H1 (cell line): ENCODE measurements at regions not wholly inside any gene's neighbourhood (a gene's known extent, or its start where the extent isn't known, plus 50 kb on each side); places are given as distances from the start of the nearest gene placed in this dataset.

ENCODE experiments used
- CTCF ChIA-PET: fragments of 300-600 bp; sonication (Branson Sonifier 250); formaldehyde crosslinking; loops from one replicate; lab custom pipeline; 2021; ENCODE audit not compliant: partially characterized antibody; lab: Charles Lee
- POLR2A ChIA-PET: fragments of 300-600 bp; sonication (Branson Sonifier 250); formaldehyde crosslinking; loops from one replicate; lab custom pipeline; 2021; ENCODE audit warnings: inconsistent platforms; ENCODE audit not compliant: partially characterized antibody; lab: Charles Lee
- DNase-seq, 2 experiments: peaks; one replicate each; pipeline versions ENCODE4 v3.0.0 to v3.0.0-alpha.2; 2010 to 2022; ENCODE audit warnings: low spot score in 2 of 2, low read depth in 1 of 2, mixed read lengths in 1 of 2
- FAIRE-seq: peaks from 2 replicates; lab custom pipeline; 2011; peaks lifted over from hg19 to GRCh38; lab: Jason Lieb, UNC
- H2AFZ ChIP-seq: 2 replicates; pipeline ENCODE4 v1.8.1; 2012; ENCODE audit warnings: low read length, inconsistent platforms
- H2AK5ac ChIP-seq: 2 replicates; pipeline ENCODE4 v1.6.1; 2013; ENCODE audit warnings: low read depth, low read length
- H2BK120ac ChIP-seq: replicated peaks from 2 replicates; pipeline ENCODE3; 2013; ENCODE audit warnings: low read depth, low read length, inconsistent platforms
- H2BK12ac ChIP-seq: 2 replicates; pipeline ENCODE4 v1.6.1; 2013; ENCODE audit warnings: low read depth, low read length
- H2BK15ac ChIP-seq: 2 replicates; pipeline ENCODE4 v1.6.1; 2013; ENCODE audit warnings: low read length
- H2BK20ac ChIP-seq: 2 replicates; pipeline ENCODE4 v1.6.1; 2013; ENCODE audit warnings: low read length
- H2BK5ac ChIP-seq: 2 replicates; pipeline ENCODE4 v1.6.1; 2013; ENCODE audit warnings: low read depth, low read length
- H3K14ac ChIP-seq: 2 replicates; pipeline ENCODE4 v1.6.1; 2013; ENCODE audit warnings: inconsistent platforms; ENCODE audit not compliant: insufficient read length
- H3K18ac ChIP-seq: 2 replicates; pipeline ENCODE4 v1.6.1; 2013; ENCODE audit warnings: low read length; ENCODE audit errors: extremely low read depth
- H3K23ac ChIP-seq: 2 replicates; pipeline ENCODE4 v1.6.1; 2013; ENCODE audit warnings: inconsistent platforms; ENCODE audit not compliant: insufficient read length
- H3K23me2 ChIP-seq: 2 replicates; pipeline ENCODE4 v1.6.1; 2013; ENCODE audit warnings: low read depth, low read length
- H3K27ac ChIP-seq: 2 replicates; pipeline ENCODE4 v1.6.1; 2011; ENCODE audit warnings: low read depth, low read length, inconsistent platforms
- H3K27me3 ChIP-seq, 4 experiments: replicated peaks in 1 of 4; 1 replicate in 1 of 4; 2 replicates in 3 of 4; pipeline versions ENCODE4 v1.6.1 to v1.8.1; 2011 to 2013; ENCODE audit warnings: low read length in 3 of 4, mild to moderate bottlenecking in 3 of 4, inconsistent platforms in 2 of 4, mixed read lengths in 2 of 4, moderate library complexity in 1 of 4; ENCODE audit not compliant: control insufficient read depth in 3 of 4, insufficient read depth in 3 of 4; ENCODE audit errors: extremely low read depth in 1 of 4
- H3K36me3 ChIP-seq, 4 experiments: 2 replicates each; pipeline versions ENCODE4 v1.6.1 to v1.8.1; 2011 to 2013; ENCODE audit warnings: mild to moderate bottlenecking in 4 of 4, low read length in 3 of 4, moderate library complexity in 2 of 4, control low read depth in 1 of 4, inconsistent platforms in 1 of 4; ENCODE audit not compliant: insufficient read depth in 4 of 4, control insufficient read depth in 2 of 4
- H3K4ac ChIP-seq: replicated peaks from 2 replicates; pipeline ENCODE3; 2013; ENCODE audit warnings: low read length, low read depth, mixed read lengths, inconsistent platforms; ENCODE audit not compliant: insufficient read length
- H3K4me1 ChIP-seq, 4 experiments: replicated peaks in 1 of 4; 1 replicate in 1 of 4; 2 replicates in 3 of 4; pipeline versions ENCODE4 v1.6.1 to v1.8.1; 2011 to 2013; ENCODE audit warnings: low read length in 3 of 4, inconsistent platforms in 2 of 4, mixed read lengths in 1 of 4; ENCODE audit not compliant: insufficient read depth in 4 of 4, control insufficient read depth in 3 of 4
- H3K4me2 ChIP-seq, 2 experiments: 2 replicates each; pipeline versions ENCODE4 v1.6.1 to v1.8.1; 2011 to 2013; ENCODE audit warnings: low read depth in 2 of 2, low read length in 2 of 2, control low read depth in 1 of 2, inconsistent platforms in 1 of 2, mild to moderate bottlenecking in 1 of 2; ENCODE audit not compliant: insufficient read depth in 1 of 2
- H3K4me3 ChIP-seq, 4 experiments: fragments of 200-600, 300-600 bp in 1 of 4; sonication (generic), shearing (Covaris generic), sonication (Bioruptor Twin) in 1 of 4; 2 replicates each; pipeline versions ENCODE4 v1.5.1 to v1.8.1; 2011 to 2016; ENCODE audit warnings: low read length in 4 of 4, low read depth in 3 of 4, control low read depth in 2 of 4, inconsistent platforms in 2 of 4, mild to moderate bottlenecking in 2 of 4, mixed read lengths in 1 of 4, moderate library complexity in 1 of 4; ENCODE audit not compliant: insufficient read depth in 2 of 4; ENCODE audit errors: extremely low read depth in 1 of 4
- H3K56ac ChIP-seq: replicated peaks from 2 replicates; pipeline ENCODE3; 2013; ENCODE audit warnings: low read depth, mild to moderate bottlenecking, mixed read lengths, low read length, inconsistent platforms; ENCODE audit not compliant: insufficient read length
- H3K79me1 ChIP-seq: 2 replicates; pipeline ENCODE4 v1.6.1; 2013; ENCODE audit warnings: low read depth, low read length, control low read depth
- H3K79me2 ChIP-seq, 2 experiments: 2 replicates each; pipeline versions ENCODE4 v1.6.1 to v1.8.1; 2012 to 2013; ENCODE audit warnings: low read length in 2 of 2, mild to moderate bottlenecking in 2 of 2, inconsistent platforms in 1 of 2; ENCODE audit not compliant: insufficient read depth in 2 of 2, control insufficient read depth in 1 of 2
- H3K9ac ChIP-seq, 4 experiments: replicated peaks in 1 of 4; 1 replicate in 1 of 4; 2 replicates in 3 of 4; pipeline versions ENCODE4 v1.6.1 to v1.8.1; 2011 to 2013; ENCODE audit warnings: low read depth in 3 of 4, low read length in 3 of 4, control low read depth in 2 of 4, mild to moderate bottlenecking in 2 of 4, moderate library complexity in 2 of 4, inconsistent platforms in 1 of 4; ENCODE audit errors: extremely low read depth in 1 of 4
- H3K9me3 ChIP-seq, 2 experiments: 2 replicates each; pipeline versions ENCODE4 v1.6.1 to v1.8.1; 2012 to 2013; ENCODE audit warnings: mild to moderate bottlenecking in 2 of 2, moderate library complexity in 2 of 2, control low read depth in 1 of 2, inconsistent platforms in 1 of 2, low read depth in 1 of 2, low read length in 1 of 2, mixed read lengths in 1 of 2; ENCODE audit not compliant: insufficient read depth in 2 of 2
- H4K20me1 ChIP-seq, 2 experiments: replicated peaks in 1 of 2; 2 replicates each; pipeline versions ENCODE3 to v1.8.1; 2011 to 2013; ENCODE audit warnings: inconsistent platforms in 2 of 2, low read length in 2 of 2, mild to moderate bottlenecking in 1 of 2; ENCODE audit not compliant: insufficient read depth in 2 of 2, control insufficient read depth in 1 of 2
- H4K5ac ChIP-seq: 2 replicates; pipeline ENCODE4 v1.6.1; 2013; ENCODE audit warnings: low read length, low read depth, mixed read lengths, inconsistent platforms; ENCODE audit not compliant: insufficient read length
- H4K8ac ChIP-seq: 2 replicates; pipeline ENCODE4 v1.8.0; 2013; ENCODE audit warnings: mild to moderate bottlenecking, moderate library complexity, low read length, inconsistent platforms; ENCODE audit not compliant: insufficient read depth; ENCODE audit errors: extremely low read depth
- H4K91ac ChIP-seq: replicated peaks from 2 replicates; pipeline ENCODE3; 2013; ENCODE audit warnings: low read length, mixed read lengths, inconsistent platforms; ENCODE audit not compliant: insufficient read length
- ASH2L ChIP-seq: fragments of 200-600, 300-600 bp; sonication (generic); IDR thresholded peaks from one replicate; pipeline ENCODE4 v1.7.1; 2017; ENCODE audit warnings: low read length
- BCL11A ChIP-seq, 2 experiments: IDR thresholded peaks; one replicate each; pipeline ENCODE4 v1.6.1; 2011; ENCODE audit warnings: low read depth in 2 of 2, low read length in 2 of 2, mild to moderate bottlenecking in 2 of 2
- CEBPB ChIP-seq: IDR thresholded peaks from 2 replicates; pipeline ENCODE4 v1.6.1; 2012; ENCODE audit warnings: low read depth, low read length
- CHD2 ChIP-seq: IDR thresholded peaks from 2 replicates; pipeline ENCODE4 v1.6.1; 2012; ENCODE audit warnings: low read length, improper control_type of control experiment
- EZH2 ChIP-seq: fragments of 200-600 bp; sonication (generic); IDR thresholded peaks from 2 replicates; pipeline ENCODE4 v1.7.1; 2012; ENCODE audit warnings: low read depth, mild to moderate bottlenecking, moderate library complexity, low read length, inconsistent platforms; ENCODE audit not compliant: severe bottlenecking
- FOSL1 ChIP-seq: IDR thresholded peaks from 2 replicates; pipeline ENCODE4 v1.6.1; 2011; ENCODE audit warnings: mild to moderate bottlenecking, low read depth, low read length, moderate library complexity; ENCODE audit not compliant: insufficient read depth
- RXRA ChIP-seq: IDR thresholded peaks from 2 replicates; pipeline ENCODE4 v1.6.1; 2011; ENCODE audit warnings: low read depth, mild to moderate bottlenecking, low read length, moderate library complexity; ENCODE audit not compliant: insufficient read depth
- SIN3A ChIP-seq, 2 experiments: IDR thresholded peaks in 1 of 2; conservative IDR thresholded peaks in 1 of 2; 2 replicates each; pipeline ENCODE4 v1.6.1; 2011 to 2012; ENCODE audit warnings: low read length in 2 of 2, improper control_type of control experiment in 1 of 2, low read depth in 1 of 2, mild to moderate bottlenecking in 1 of 2
- SRF ChIP-seq: IDR thresholded peaks from 2 replicates; pipeline ENCODE4 v1.6.1; 2011; ENCODE audit warnings: mild to moderate bottlenecking, low read depth, low read length, moderate library complexity
- TAF1 ChIP-seq: IDR thresholded peaks from 2 replicates; pipeline ENCODE4 v1.6.1; 2011; ENCODE audit warnings: mild to moderate bottlenecking, low read depth, low read length
- TBP ChIP-seq: IDR thresholded peaks from 2 replicates; pipeline ENCODE4 v1.6.1; 2011; ENCODE audit warnings: low read depth, low read length, improper control_type of control experiment
- TCF12 ChIP-seq: IDR thresholded peaks from 2 replicates; pipeline ENCODE4 v1.6.1; 2011; ENCODE audit warnings: low read depth, mild to moderate bottlenecking, low read length
- YY1 ChIP-seq: IDR thresholded peaks from 2 replicates; pipeline ENCODE4 v1.6.1; 2011; ENCODE audit warnings: low read depth, mild to moderate bottlenecking, low read length
- ZNF274 ChIP-seq: IDR thresholded peaks from 2 replicates; pipeline ENCODE4 v1.7.0; 2012; ENCODE audit warnings: low read length, borderline replicate concordance; ENCODE audit errors: extremely low read depth
- WGBS, 2 experiments: shearing (Covaris generic) in 1 of 2; methylation state at CpG; one replicate each; pipeline versions ENCODE4 v1.1.6 to v1.1.7; 2013 to 2015; ENCODE audit warnings: low lambda C conversion rate in 2 of 2, mixed read lengths in 2 of 2, inconsistent platforms in 1 of 2, low coverage in 1 of 2, missing lambda C conversion rate in 1 of 2; ENCODE audit not compliant: insufficient replicate concordance in 2 of 2, insufficient coverage in 1 of 2, insufficient read length in 1 of 2; ENCODE audit errors: extremely low coverage in 1 of 2, missing lambda C conversion rate in 1 of 2; 5-methylcytosine and 5-hydroxymethylcytosine counted together
- TF ChIP-seq, protein P1 (sequence below): IDR thresholded peaks from 2 replicates; pipeline ENCODE4 v1.6.1; 2012; ENCODE audit warnings: inconsistent platforms

- Histone ChIP-seq H3K4me2 (no peak overlapping the region), H2BK12ac (no peak overlapping the region), H3K23ac (no peak overlapping the region), H4K8ac (no peak overlapping the region), H4K91ac (no peak overlapping the region), H3K18ac (no peak overlapping the region), H2BK120ac (no peak overlapping the region), H3K9ac (no peak overlapping the region), H3K9me3 (no peaks in the 10 kb centered on the region), H2BK15ac (no peak overlapping the region), H3K4me3 (no peak overlapping the region), H3K79me1 (no peaks in the 10 kb centered on the region), H2AFZ (no peak overlapping the region), H2BK5ac (no peak overlapping the region), H3K79me2 (no peaks in the 10 kb centered on the region), H3K27ac (no peak overlapping the region), H4K5ac (no peak overlapping the region), H4K20me1 (no peaks in the 10 kb centered on the region), H2AK5ac (no peak overlapping the region), H3K36me3 (no peaks in the 10 kb centered on the region), H3K27me3 (no peaks in the 10 kb centered on the region), H3K56ac (no peak overlapping the region), H3K4ac (no peak overlapping the region), H3K4me1 (peaks cover 0 to 12% (median under 1%) of the 10 kb centered on the region in 4 experiments; a peak in 6 of 7 replicates), H2BK20ac (no peak overlapping the region), H3K23me2 (no peaks in the 10 kb centered on the region), H3K14ac (no peak overlapping the region)
- FAIRE-seq (no peak), DNase-seq (no peak)
- TF ChIP-seq CEBPB (no peak), SIN3A (conservative IDR thresholded peaks at IDR 0.05 in 1 of 2, IDR thresholded peaks at IDR 0.05 in 1 of 2; ENCODE audit: low read depth in 1 of 2, low read length in 2 of 2) (no peak), CHD2 (no peak), ASH2L (no peak), TBP (no peak), EZH2 (no peak), FOSL1 (no peak), ZNF274 (no peak), TAF1 (no peak), YY1 (no peak), SRF (no peak), RXRA (no peak), TCF12 (no peak), BCL11A (IDR thresholded peaks at IDR 0.05; ENCODE audit: low read depth in 2 of 2, low read length in 2 of 2) (no peak)
- TF ChIP-seq, protein P1, sequence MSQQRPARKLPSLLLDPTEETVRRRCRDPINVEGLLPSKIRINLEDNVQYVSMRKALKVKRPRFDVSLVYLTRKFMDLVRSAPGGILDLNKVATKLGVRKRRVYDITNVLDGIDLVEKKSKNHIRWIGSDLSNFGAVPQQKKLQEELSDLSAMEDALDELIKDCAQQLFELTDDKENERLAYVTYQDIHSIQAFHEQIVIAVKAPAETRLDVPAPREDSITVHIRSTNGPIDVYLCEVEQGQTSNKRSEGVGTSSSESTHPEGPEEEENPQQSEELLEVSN, result no peak
- CTCF ChIA-PET, result interaction anchor here (0.6 kb wide), 1 partner anchor 408 kb away, joined by 3 read pairs; no protein-coding TSS in a partner anchor
- WGBS, 2 experiments, result 92% methylated on average over 6 of the region's 6 CpGs; no CpG with 5 or more reads in 1 of the 2 experiments
- POLR2A ChIA-PET, result no interaction called here
Observed at GRCh38 chr9:13952906-13953305, 361.0 kb downstream of the NFIB start.
